GM12878 (cell line): ENCODE measurements at regions not wholly inside any gene's neighbourhood (a gene's known extent, or its start where the extent isn't known, plus 50 kb on each side); places are given as distances from the start of the nearest gene placed in this dataset.

Experiments used
- ATAC-seq: fragments of 200-7000 bp; cut with Tn5 transposase; 3 replicates; pipeline ENCODE4 v1.9.1; 2020; ENCODE audit warnings: mild to moderate bottlenecking, moderate library complexity
- BruUV-seq: library from RNA; stranded (reverse); fragments of 400-500 nt; replicated peaks from 2 replicates; lab custom pipeline; 2021; lab: Mats Ljungman, UMichigan
- CTCF ChIA-PET: fragments of 300-600 bp; sonication (Branson Sonifier 250); formaldehyde crosslinking; extraction: SDS; loops from one replicate; lab custom pipeline; 2021; ENCODE audit warnings: inconsistent platforms; lab: Yijun Ruan, JAX
- POLR2A ChIA-PET: fragments of 350-600 bp; formaldehyde crosslinking; extraction: SDS; loops from one replicate; lab custom pipeline; 2021; ENCODE audit warnings: inconsistent platforms; lab: Charles Lee
- RAD21 ChIA-PET: fragments of 300-600 bp; sonication (Branson Sonifier 250); formaldehyde crosslinking; loops from one replicate; lab custom pipeline; 2023; ENCODE audit warnings: antibody characterized with exemption; ENCODE audit not compliant: unreplicated experiment; lab: Charles Lee
- SMC1A ChIA-PET: fragments of 300-600 bp; sonication (Branson Sonifier 250); formaldehyde crosslinking; loops from one replicate; lab custom pipeline; 2023; ENCODE audit not compliant: unreplicated experiment, uncharacterized antibody; lab: Charles Lee
- DNase-seq: peaks from one replicate; pipeline ENCODE4 v3.0.0-alpha.2; 2011; ENCODE audit warnings: low read depth, low spot score
- FAIRE-seq: peaks from 3 replicates; lab custom pipeline; 2011; peaks lifted over from hg19 to GRCh38; lab: Jason Lieb, UNC
- H2AFZ ChIP-seq: 2 replicates; pipeline ENCODE4 v1.6.0; 2011; ENCODE audit warnings: low read depth, low read length, control low read depth; ENCODE audit not compliant: control insufficient read depth
- H3K27ac ChIP-seq: 2 replicates; pipeline ENCODE4 v1.5.1; 2011; ENCODE audit warnings: control low read depth; ENCODE audit not compliant: control insufficient read depth, insufficient read depth
- H3K27me3 ChIP-seq, 2 experiments: replicated peaks in 1 of 2; 2 replicates each; pipeline versions ENCODE4 v1.6.0 to v1.6.1; 2011; ENCODE audit warnings: low read length in 1 of 2; ENCODE audit not compliant: control insufficient read depth in 2 of 2, insufficient read depth in 2 of 2
- H3K36me3 ChIP-seq, 2 experiments: 2 replicates each; pipeline ENCODE4 v1.5.1; 2011; ENCODE audit warnings: low read length in 1 of 2; ENCODE audit not compliant: control insufficient read depth in 2 of 2, insufficient read depth in 2 of 2
- H3K4me1 ChIP-seq: 2 replicates; pipeline ENCODE4 v1.6.1; 2011; ENCODE audit warnings: mild to moderate bottlenecking, low read length, moderate library complexity, mixed read lengths; ENCODE audit not compliant: control insufficient read depth, insufficient read depth
- H3K4me2 ChIP-seq: 2 replicates; pipeline ENCODE4 v1.6.0; 2011; ENCODE audit warnings: control low read depth; ENCODE audit not compliant: control insufficient read depth, insufficient read depth
- H3K4me3 ChIP-seq: fragments of 200-600 bp; sonication (generic); 2 replicates; pipeline ENCODE4 v1.5.1; 2016
- H3K79me2 ChIP-seq: 2 replicates; pipeline ENCODE4 v1.6.0; 2011; ENCODE audit warnings: low read length; ENCODE audit not compliant: control insufficient read depth, insufficient read depth
- H3K9ac ChIP-seq: 2 replicates; pipeline ENCODE4 v1.8.0; 2011; ENCODE audit warnings: low read length, control low read depth, mixed read lengths; ENCODE audit not compliant: control insufficient read depth, insufficient read depth
- H3K9me3 ChIP-seq: replicated peaks from 3 replicates; pipeline ENCODE4 v1.5.1; 2011; ENCODE audit warnings: mild to moderate bottlenecking, low read length; ENCODE audit not compliant: control insufficient read depth, insufficient read depth
- H4K20me1 ChIP-seq: 2 replicates; pipeline ENCODE4 v1.6.0; 2011; ENCODE audit not compliant: control insufficient read depth, insufficient read depth
- ETV6 ChIP-seq, 2 experiments: fragments of 450-650 bp in 1 of 2; IDR thresholded peaks in 1 of 2; conservative IDR thresholded peaks in 1 of 2; 2 replicates each; pipeline ENCODE4 v1.6.1; 2014; ENCODE audit warnings: antibody characterized with exemption in 1 of 2, borderline replicate concordance in 1 of 2, low read depth in 1 of 2, mild to moderate bottlenecking in 1 of 2, moderate library complexity in 1 of 2
- HSF1 ChIP-seq: fragments of 150-350 bp; IDR thresholded peaks from 2 replicates; pipeline ENCODE4 v1.6.1; 2014; ENCODE audit warnings: mild to moderate bottlenecking, low read depth, low read length
- IRF5 ChIP-seq: fragments of 450-650 bp; IDR thresholded peaks from 2 replicates; pipeline ENCODE4 v1.6.1; 2017; ENCODE audit warnings: borderline replicate concordance
- MTA3 ChIP-seq: IDR thresholded peaks from 2 replicates; pipeline ENCODE4 v1.6.1; 2012; ENCODE audit warnings: low read length, inconsistent platforms, borderline replicate concordance
- MYC ChIP-seq: IDR thresholded peaks from 2 replicates; pipeline ENCODE4 v1.6.1; 2011; ENCODE audit warnings: mild to moderate bottlenecking, low read length, moderate library complexity, inconsistent platforms; ENCODE audit not compliant: insufficient read depth, insufficient replicate concordance, insufficient read length, severe bottlenecking
- SMAD1 ChIP-seq: fragments of 450-650 bp; IDR thresholded peaks from 2 replicates; pipeline ENCODE4 v1.6.1; 2018; ENCODE audit warnings: mild to moderate bottlenecking, low read depth; ENCODE audit not compliant: partially characterized antibody
- TCF7 ChIP-seq: IDR thresholded peaks from 2 replicates; pipeline ENCODE4 v1.6.1; 2014; ENCODE audit warnings: antibody characterized with exemption, borderline replicate concordance
- ZNF384 ChIP-seq: IDR thresholded peaks from 2 replicates; pipeline ENCODE4 v1.6.1; 2012; ENCODE audit warnings: low read depth, mild to moderate bottlenecking, low read length, improper control_type of control experiment, borderline replicate concordance
- ZNF592 ChIP-seq: fragments of 450-650 bp; IDR thresholded peaks from 2 replicates; pipeline ENCODE4 v1.6.1; 2017; ENCODE audit warnings: mild to moderate bottlenecking, moderate library complexity
- ZZZ3 ChIP-seq: IDR thresholded peaks from 2 replicates; pipeline ENCODE4 v1.6.1; 2011; ENCODE audit warnings: low read depth; ENCODE audit not compliant: control insufficient read depth, insufficient read length
- WGBS: methylation state at CpG from one replicate; pipeline ENCODE4 v1.1.6; 2016; ENCODE audit warnings: low lambda C conversion rate; ENCODE audit not compliant: insufficient replicate concordance, insufficient coverage; ENCODE audit errors: missing lambda C conversion rate; 5-methylcytosine and 5-hydroxymethylcytosine counted together
- in situ Hi-C: fragments of 300-500 bp; cut with MboI; formaldehyde crosslinking; loops from 9 replicates; pipeline ENCODE4 v1.14.3; 2018; ENCODE audit warnings: mixed read lengths
- intact Hi-C: fragments of 100-400 bp; cut with micrococcal nuclease; formaldehyde crosslinking; loops from one replicate; pipeline ENCODE4 v1.14.2; 2022; ENCODE audit not compliant: unreplicated experiment
- TF ChIP-seq, protein P1 (sequence below): IDR thresholded peaks from 2 replicates; pipeline ENCODE4 v1.6.1; 2012; ENCODE audit warnings: improper control_type of control experiment, low read depth, low read length; ENCODE audit not compliant: insufficient replicate concordance

GRCh38 chr2:236940497-236940896, 145.2 kb upstream of the COPS8 start:
- no TSS peak for BruUV-seq
- Histone ChIP-seq H4K20me1 (no peaks in the 10 kb centered on the region), H3K27me3 (no peaks in the 10 kb centered on the region; a peak in 2 of 4 replicates), H3K9me3 (no peaks in the 10 kb centered on the region), H3K4me3 (no peak overlapping the region), H3K4me2 (no peak overlapping the region), H3K27ac (no peak overlapping the region), H3K4me1 (no peaks in the 10 kb centered on the region), H3K79me2 (no peaks in the 10 kb centered on the region), H3K36me3 (no peaks in the 10 kb centered on the region), H3K9ac (no peak overlapping the region), H2AFZ (no peak overlapping the region)
- CTCF ChIA-PET: no interaction called here
- SMC1A ChIA-PET: no interaction called here
- TF ChIP-seq IRF5 (no peak), MYC (no peak), HSF1 (no peak), ZNF384 (no peak), ZNF592 (no peak), ETV6 (conservative IDR thresholded peaks at IDR 0.05 in 1 of 2, IDR thresholded peaks at IDR 0.05 in 1 of 2; ENCODE audit: borderline replicate concordance in 1 of 2, low read depth in 1 of 2) (no peak), ZZZ3 (no peak), MTA3 (no peak), SMAD1 (no peak), TCF7 (no peak)
- TF ChIP-seq, protein P1, sequence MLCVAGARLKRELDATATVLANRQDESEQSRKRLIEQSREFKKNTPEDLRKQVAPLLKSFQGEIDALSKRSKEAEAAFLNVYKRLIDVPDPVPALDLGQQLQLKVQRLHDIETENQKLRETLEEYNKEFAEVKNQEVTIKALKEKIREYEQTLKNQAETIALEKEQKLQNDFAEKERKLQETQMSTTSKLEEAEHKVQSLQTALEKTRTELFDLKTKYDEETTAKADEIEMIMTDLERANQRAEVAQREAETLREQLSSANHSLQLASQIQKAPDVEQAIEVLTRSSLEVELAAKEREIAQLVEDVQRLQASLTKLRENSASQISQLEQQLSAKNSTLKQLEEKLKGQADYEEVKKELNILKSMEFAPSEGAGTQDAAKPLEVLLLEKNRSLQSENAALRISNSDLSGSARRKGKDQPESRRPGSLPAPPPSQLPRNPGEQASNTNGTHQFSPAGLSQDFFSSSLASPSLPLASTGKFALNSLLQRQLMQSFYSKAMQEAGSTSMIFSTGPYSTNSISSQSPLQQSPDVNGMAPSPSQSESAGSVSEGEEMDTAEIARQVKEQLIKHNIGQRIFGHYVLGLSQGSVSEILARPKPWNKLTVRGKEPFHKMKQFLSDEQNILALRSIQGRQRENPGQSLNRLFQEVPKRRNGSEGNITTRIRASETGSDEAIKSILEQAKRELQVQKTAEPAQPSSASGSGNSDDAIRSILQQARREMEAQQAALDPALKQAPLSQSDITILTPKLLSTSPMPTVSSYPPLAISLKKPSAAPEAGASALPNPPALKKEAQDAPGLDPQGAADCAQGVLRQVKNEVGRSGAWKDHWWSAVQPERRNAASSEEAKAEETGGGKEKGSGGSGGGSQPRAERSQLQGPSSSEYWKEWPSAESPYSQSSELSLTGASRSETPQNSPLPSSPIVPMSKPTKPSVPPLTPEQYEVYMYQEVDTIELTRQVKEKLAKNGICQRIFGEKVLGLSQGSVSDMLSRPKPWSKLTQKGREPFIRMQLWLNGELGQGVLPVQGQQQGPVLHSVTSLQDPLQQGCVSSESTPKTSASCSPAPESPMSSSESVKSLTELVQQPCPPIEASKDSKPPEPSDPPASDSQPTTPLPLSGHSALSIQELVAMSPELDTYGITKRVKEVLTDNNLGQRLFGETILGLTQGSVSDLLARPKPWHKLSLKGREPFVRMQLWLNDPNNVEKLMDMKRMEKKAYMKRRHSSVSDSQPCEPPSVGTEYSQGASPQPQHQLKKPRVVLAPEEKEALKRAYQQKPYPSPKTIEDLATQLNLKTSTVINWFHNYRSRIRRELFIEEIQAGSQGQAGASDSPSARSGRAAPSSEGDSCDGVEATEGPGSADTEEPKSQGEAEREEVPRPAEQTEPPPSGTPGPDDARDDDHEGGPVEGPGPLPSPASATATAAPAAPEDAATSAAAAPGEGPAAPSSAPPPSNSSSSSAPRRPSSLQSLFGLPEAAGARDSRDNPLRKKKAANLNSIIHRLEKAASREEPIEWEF: no peak
- ATAC-seq (no peak), FAIRE-seq (no peak), DNase-seq (no peak)
- intact Hi-C loops: no loop called here
- in situ Hi-C loops: no loop called here
- RAD21 ChIA-PET: no interaction called here
- POLR2A ChIA-PET: no interaction called here
- 0% methylated on average over 1 of the region's 1 CpG for WGBS
